GM23338 (cell line): ENCODE measurements at regions not wholly inside any gene's neighbourhood (a gene's known extent, or its start where the extent isn't known, plus 50 kb on each side); places are given as distances from the start of the nearest gene placed in this dataset.

Experiments used
- ATAC-seq: fragments of 200-7000 bp; cut with Tn5 transposase; 3 replicates; pipeline ENCODE4 v1.9.1; 2020
- DNase-seq: peaks from one replicate; pipeline ENCODE4 v3.0.0-alpha.2; 2015; ENCODE audit warnings: low spot score
- H2AFZ ChIP-seq: fragments of 200-600 bp; sonication (generic); 2 replicates; pipeline ENCODE4 v1.8.0; 2016; ENCODE audit warnings: antibody characterized with exemption, mild to moderate bottlenecking, moderate library complexity
- H3F3A ChIP-seq: fragments of 200-600 bp; sonication (generic); replicated peaks from 2 replicates; pipeline ENCODE4 v1.8.0; 2017; ENCODE audit warnings: antibody characterized with exemption, mixed run types, low read depth
- H3K27ac ChIP-seq: fragments of 200-600 bp; sonication (generic); 2 replicates; pipeline ENCODE4 v1.6.1; 2016; ENCODE audit warnings: low read depth
- H3K27me3 ChIP-seq: fragments of 200-600 bp; sonication (generic); 2 replicates; pipeline ENCODE4 v1.8.0; 2016; ENCODE audit warnings: mild to moderate bottlenecking, mixed run types, moderate library complexity; ENCODE audit not compliant: insufficient read depth
- H3K36me3 ChIP-seq: fragments of 200-600 bp; sonication (generic); 2 replicates; pipeline ENCODE4 v1.8.0; 2016; ENCODE audit warnings: mild to moderate bottlenecking; ENCODE audit not compliant: insufficient read depth
- H3K4me1 ChIP-seq: fragments of 200-600 bp; sonication (generic); 2 replicates; pipeline ENCODE4 v1.8.0; 2016; ENCODE audit warnings: mild to moderate bottlenecking, moderate library complexity; ENCODE audit not compliant: insufficient read depth
- H3K4me2 ChIP-seq: fragments of 200-600 bp; sonication (generic); 2 replicates; pipeline ENCODE4 v1.7.1; 2017; ENCODE audit warnings: mixed run types
- H3K4me3 ChIP-seq: fragments of 200-600 bp; sonication (generic); 2 replicates; pipeline ENCODE4 v1.6.1; 2016; ENCODE audit warnings: mixed run types
- H3K79me2 ChIP-seq: fragments of 200-600 bp; sonication (generic); replicated peaks from 2 replicates; pipeline ENCODE4 v1.8.0; 2017; ENCODE audit warnings: mild to moderate bottlenecking; ENCODE audit not compliant: insufficient read depth
- H3K9me2 ChIP-seq: fragments of 200-600 bp; sonication (generic); 2 replicates; pipeline ENCODE4 v1.8.0; 2017; ENCODE audit not compliant: insufficient read depth
- H4K20me1 ChIP-seq: fragments of 200-600 bp; sonication (generic); replicated peaks from 2 replicates; pipeline ENCODE4 v1.8.0; 2017; ENCODE audit warnings: mild to moderate bottlenecking; ENCODE audit not compliant: insufficient read depth
- H3K27ac Mint-ChIP-seq: 2 replicates; pipeline ENCODE4 v1.8.0; 2020; ENCODE audit warnings: inconsistent platforms, mild to moderate bottlenecking, moderate library complexity, mixed read lengths
- H3K27me3 Mint-ChIP-seq: 3 replicates; pipeline ENCODE4 v1.8.0; 2022; ENCODE audit warnings: low read depth, mild to moderate bottlenecking, moderate library complexity, mixed read lengths, inconsistent platforms; ENCODE audit not compliant: insufficient read depth, poor library complexity
- H3K36me3 Mint-ChIP-seq: 3 replicates; pipeline ENCODE4 v1.8.0; 2021; ENCODE audit warnings: low read depth, mild to moderate bottlenecking, inconsistent platforms, moderate library complexity, mixed read lengths
- H3K4me1 Mint-ChIP-seq: 3 replicates; pipeline ENCODE4 v1.8.0; 2020; ENCODE audit warnings: mild to moderate bottlenecking, inconsistent platforms, mixed read lengths
- H3K4me3 Mint-ChIP-seq: 3 replicates; pipeline ENCODE4 v1.8.0; 2021; ENCODE audit warnings: moderate library complexity, mild to moderate bottlenecking, inconsistent platforms, mixed read lengths
- H3K9me3 Mint-ChIP-seq: 3 replicates; pipeline ENCODE4 v1.8.0; 2020; ENCODE audit warnings: moderate library complexity, mild to moderate bottlenecking, inconsistent platforms, mixed read lengths
- CREB1 ChIP-seq: fragments of 250-450 bp; sonication (Bioruptor Pico); IDR thresholded peaks from 2 replicates; pipeline ENCODE4 v1.5.0; 2020; ENCODE audit warnings: low read depth, mild to moderate bottlenecking, moderate library complexity
- EZH2 ChIP-seq: fragments of 200-600 bp; sonication (generic); IDR thresholded peaks from one replicate; pipeline ENCODE4 v1.8.0; 2017; ENCODE audit warnings: antibody characterized with exemption, mild to moderate bottlenecking, low read depth; ENCODE audit not compliant: unreplicated experiment
- EZH2phosphoT487 ChIP-seq: fragments of 200-600 bp; sonication (generic); IDR thresholded peaks from one replicate; pipeline ENCODE4 v1.8.1; 2018; ENCODE audit warnings: antibody characterized with exemption; ENCODE audit not compliant: unreplicated experiment
- JUNB ChIP-seq: IDR thresholded peaks from one replicate; pipeline ENCODE4 v1.6.1; 2016; ENCODE audit warnings: antibody characterized with exemption; ENCODE audit not compliant: unreplicated experiment
- NANOG ChIP-seq: IDR thresholded peaks from 2 replicates; pipeline ENCODE4 v1.6.1; 2016; ENCODE audit warnings: antibody characterized with exemption, borderline replicate concordance
- POLR2AphosphoS5 ChIP-seq: IDR thresholded peaks from 2 replicates; pipeline ENCODE4 v1.6.1; 2016; ENCODE audit warnings: antibody characterized with exemption, low read depth
- STAT1 ChIP-seq: IDR thresholded peaks from one replicate; pipeline ENCODE4 v1.6.1; 2016; ENCODE audit warnings: antibody characterized with exemption; ENCODE audit not compliant: unreplicated experiment
- ZNF114 ChIP-seq: fragments of 250-450 bp; sonication (Bioruptor Pico); IDR thresholded peaks from 2 replicates; pipeline ENCODE4 v1.5.0; 2020; ENCODE audit warnings: mild to moderate bottlenecking, moderate library complexity
- ZNF331 ChIP-seq: fragments of 250-450 bp; sonication (Bioruptor Pico); IDR thresholded peaks from 2 replicates; pipeline ENCODE4 v1.5.0; 2020; ENCODE audit warnings: low read depth, mild to moderate bottlenecking, moderate library complexity
- TF ChIP-seq, protein P1 (sequence below): fragments of 250-450 bp; sonication (Bioruptor Pico); IDR thresholded peaks from 2 replicates; pipeline ENCODE4 v1.5.0; 2020; ENCODE audit warnings: mild to moderate bottlenecking, moderate library complexity
- TF ChIP-seq, protein P2 (sequence below): IDR thresholded peaks from 2 replicates; pipeline ENCODE4 v1.6.1; 2016; ENCODE audit warnings: antibody characterized with exemption
- TF ChIP-seq, protein P3 (sequence below), 2 experiments: fragments of 200-600 bp in 1 of 2; sonication (generic) in 1 of 2; conservative IDR thresholded peaks; 2 replicates each; pipeline versions ENCODE4 v1.5.1 to v1.6.1; 2016 to 2017; ENCODE audit warnings: antibody characterized with exemption in 2 of 2, low read depth in 2 of 2, mild to moderate bottlenecking in 2 of 2, moderate library complexity in 1 of 2
- TF ChIP-seq, protein P4 (sequence below): IDR thresholded peaks from one replicate; pipeline ENCODE4 v1.6.1; 2018; ENCODE audit warnings: antibody characterized with exemption; ENCODE audit not compliant: unreplicated experiment

DNA sequence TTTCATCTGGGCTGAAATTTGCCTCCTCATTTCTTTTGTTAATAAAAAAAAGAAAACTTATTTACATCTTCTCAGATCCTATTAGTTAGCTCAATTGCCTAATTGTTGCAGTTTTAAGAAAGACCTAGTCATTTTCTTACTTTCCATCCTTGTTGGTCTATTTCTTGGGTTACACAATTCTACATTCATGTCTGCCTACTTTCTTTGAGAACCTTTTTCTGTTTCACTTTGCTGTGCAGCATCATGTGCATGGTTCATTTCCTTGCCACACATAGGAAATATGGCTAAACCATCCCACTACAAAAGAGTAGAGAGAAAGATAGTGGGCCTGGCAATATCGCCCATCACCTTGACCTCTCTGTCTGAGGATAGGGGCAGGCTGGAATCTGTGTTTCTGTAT, 780.7 kb upstream of the FANCL start:
- no peak overlapping the region for H3K4me2 ChIP-seq
- H4K20me1 ChIP-seq = no peaks in the 10 kb centered on the region
- H3F3A ChIP-seq = no peaks in the 10 kb centered on the region
- Mint-ChIP-seq H3K4me1 (peaks cover 3% of the 10 kb centered on the region; the same call in 2 of the 3 replicates), H3K36me3 (no peaks in the 10 kb centered on the region), H3K4me3 (no peak overlapping the region), H3K9me3 (no peaks in the 10 kb centered on the region), H3K27ac (no peak overlapping the region), H3K27me3 (no peaks in the 10 kb centered on the region)
- no peak for DNase-seq
- H3K27me3 ChIP-seq = no peaks in the 10 kb centered on the region
- no peak overlapping the region for H3K27ac ChIP-seq
- no peaks in the 10 kb centered on the region for H3K79me2 ChIP-seq
- ATAC-seq = no peak
- TF ChIP-seq, protein P1, sequence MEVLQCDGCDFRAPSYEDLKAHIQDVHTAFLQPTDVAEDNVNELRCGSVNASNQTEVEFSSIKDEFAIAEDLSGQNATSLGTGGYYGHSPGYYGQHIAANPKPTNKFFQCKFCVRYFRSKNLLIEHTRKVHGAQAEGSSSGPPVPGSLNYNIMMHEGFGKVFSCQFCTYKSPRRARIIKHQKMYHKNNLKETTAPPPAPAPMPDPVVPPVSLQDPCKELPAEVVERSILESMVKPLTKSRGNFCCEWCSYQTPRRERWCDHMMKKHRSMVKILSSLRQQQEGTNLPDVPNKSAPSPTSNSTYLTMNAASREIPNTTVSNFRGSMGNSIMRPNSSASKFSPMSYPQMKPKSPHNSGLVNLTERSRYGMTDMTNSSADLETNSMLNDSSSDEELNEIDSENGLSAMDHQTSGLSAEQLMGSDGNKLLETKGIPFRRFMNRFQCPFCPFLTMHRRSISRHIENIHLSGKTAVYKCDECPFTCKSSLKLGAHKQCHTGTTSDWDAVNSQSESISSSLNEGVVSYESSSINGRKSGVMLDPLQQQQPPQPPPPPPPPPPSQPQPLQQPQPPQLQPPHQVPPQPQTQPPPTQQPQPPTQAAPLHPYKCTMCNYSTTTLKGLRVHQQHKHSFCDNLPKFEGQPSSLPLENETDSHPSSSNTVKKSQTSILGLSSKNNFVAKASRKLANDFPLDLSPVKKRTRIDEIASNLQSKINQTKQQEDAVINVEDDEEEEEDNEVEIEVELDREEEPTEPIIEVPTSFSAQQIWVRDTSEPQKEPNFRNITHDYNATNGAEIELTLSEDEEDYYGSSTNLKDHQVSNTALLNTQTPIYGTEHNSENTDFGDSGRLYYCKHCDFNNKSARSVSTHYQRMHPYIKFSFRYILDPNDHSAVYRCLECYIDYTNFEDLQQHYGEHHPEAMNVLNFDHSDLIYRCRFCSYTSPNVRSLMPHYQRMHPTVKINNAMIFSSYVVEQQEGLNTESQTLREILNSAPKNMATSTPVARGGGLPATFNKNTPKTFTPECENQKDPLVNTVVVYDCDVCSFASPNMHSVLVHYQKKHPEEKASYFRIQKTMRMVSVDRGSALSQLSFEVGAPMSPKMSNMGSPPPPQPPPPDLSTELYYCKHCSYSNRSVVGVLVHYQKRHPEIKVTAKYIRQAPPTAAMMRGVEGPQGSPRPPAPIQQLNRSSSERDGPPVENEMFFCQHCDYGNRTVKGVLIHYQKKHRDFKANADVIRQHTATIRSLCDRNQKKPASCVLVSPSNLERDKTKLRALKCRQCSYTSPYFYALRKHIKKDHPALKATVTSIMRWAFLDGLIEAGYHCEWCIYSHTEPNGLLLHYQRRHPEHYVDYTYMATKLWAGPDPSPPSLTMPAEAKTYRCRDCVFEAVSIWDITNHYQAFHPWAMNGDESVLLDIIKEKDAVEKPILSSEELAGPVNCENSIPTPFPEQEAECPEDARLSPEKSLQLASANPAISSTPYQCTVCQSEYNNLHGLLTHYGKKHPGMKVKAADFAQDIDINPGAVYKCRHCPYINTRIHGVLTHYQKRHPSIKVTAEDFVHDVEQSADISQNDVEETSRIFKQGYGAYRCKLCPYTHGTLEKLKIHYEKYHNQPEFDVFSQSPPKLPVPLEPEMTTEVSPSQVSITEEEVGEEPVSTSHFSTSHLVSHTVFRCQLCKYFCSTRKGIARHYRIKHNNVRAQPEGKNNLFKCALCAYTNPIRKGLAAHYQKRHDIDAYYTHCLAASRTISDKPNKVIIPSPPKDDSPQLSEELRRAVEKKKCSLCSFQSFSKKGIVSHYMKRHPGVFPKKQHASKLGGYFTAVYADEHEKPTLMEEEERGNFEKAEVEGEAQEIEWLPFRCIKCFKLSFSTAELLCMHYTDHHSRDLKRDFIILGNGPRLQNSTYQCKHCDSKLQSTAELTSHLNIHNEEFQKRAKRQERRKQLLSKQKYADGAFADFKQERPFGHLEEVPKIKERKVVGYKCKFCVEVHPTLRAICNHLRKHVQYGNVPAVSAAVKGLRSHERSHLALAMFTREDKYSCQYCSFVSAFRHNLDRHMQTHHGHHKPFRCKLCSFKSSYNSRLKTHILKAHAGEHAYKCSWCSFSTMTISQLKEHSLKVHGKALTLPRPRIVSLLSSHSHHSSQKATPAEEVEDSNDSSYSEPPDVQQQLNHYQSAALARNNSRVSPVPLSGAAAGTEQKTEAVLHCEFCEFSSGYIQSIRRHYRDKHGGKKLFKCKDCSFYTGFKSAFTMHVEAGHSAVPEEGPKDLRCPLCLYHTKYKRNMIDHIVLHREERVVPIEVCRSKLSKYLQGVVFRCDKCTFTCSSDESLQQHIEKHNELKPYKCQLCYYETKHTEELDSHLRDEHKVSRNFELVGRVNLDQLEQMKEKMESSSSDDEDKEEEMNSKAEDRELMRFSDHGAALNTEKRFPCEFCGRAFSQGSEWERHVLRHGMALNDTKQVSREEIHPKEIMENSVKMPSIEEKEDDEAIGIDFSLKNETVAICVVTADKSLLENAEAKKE (CRISPR knock-in tag) = no peak
- TF ChIP-seq, protein P2, sequence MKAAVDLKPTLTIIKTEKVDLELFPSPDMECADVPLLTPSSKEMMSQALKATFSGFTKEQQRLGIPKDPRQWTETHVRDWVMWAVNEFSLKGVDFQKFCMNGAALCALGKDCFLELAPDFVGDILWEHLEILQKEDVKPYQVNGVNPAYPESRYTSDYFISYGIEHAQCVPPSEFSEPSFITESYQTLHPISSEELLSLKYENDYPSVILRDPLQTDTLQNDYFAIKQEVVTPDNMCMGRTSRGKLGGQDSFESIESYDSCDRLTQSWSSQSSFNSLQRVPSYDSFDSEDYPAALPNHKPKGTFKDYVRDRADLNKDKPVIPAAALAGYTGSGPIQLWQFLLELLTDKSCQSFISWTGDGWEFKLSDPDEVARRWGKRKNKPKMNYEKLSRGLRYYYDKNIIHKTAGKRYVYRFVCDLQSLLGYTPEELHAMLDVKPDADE = no peak
- TF ChIP-seq, protein P3, sequence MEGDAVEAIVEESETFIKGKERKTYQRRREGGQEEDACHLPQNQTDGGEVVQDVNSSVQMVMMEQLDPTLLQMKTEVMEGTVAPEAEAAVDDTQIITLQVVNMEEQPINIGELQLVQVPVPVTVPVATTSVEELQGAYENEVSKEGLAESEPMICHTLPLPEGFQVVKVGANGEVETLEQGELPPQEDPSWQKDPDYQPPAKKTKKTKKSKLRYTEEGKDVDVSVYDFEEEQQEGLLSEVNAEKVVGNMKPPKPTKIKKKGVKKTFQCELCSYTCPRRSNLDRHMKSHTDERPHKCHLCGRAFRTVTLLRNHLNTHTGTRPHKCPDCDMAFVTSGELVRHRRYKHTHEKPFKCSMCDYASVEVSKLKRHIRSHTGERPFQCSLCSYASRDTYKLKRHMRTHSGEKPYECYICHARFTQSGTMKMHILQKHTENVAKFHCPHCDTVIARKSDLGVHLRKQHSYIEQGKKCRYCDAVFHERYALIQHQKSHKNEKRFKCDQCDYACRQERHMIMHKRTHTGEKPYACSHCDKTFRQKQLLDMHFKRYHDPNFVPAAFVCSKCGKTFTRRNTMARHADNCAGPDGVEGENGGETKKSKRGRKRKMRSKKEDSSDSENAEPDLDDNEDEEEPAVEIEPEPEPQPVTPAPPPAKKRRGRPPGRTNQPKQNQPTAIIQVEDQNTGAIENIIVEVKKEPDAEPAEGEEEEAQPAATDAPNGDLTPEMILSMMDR (conservative IDR thresholded peaks at IDR 0.05; ENCODE audit: low read depth in 2 of 2) = no peak
- TF ChIP-seq ZNF114 (CRISPR knock-in tag) = no peak
- no peak for TF ChIP-seq EZH2
- TF ChIP-seq, protein P4, sequence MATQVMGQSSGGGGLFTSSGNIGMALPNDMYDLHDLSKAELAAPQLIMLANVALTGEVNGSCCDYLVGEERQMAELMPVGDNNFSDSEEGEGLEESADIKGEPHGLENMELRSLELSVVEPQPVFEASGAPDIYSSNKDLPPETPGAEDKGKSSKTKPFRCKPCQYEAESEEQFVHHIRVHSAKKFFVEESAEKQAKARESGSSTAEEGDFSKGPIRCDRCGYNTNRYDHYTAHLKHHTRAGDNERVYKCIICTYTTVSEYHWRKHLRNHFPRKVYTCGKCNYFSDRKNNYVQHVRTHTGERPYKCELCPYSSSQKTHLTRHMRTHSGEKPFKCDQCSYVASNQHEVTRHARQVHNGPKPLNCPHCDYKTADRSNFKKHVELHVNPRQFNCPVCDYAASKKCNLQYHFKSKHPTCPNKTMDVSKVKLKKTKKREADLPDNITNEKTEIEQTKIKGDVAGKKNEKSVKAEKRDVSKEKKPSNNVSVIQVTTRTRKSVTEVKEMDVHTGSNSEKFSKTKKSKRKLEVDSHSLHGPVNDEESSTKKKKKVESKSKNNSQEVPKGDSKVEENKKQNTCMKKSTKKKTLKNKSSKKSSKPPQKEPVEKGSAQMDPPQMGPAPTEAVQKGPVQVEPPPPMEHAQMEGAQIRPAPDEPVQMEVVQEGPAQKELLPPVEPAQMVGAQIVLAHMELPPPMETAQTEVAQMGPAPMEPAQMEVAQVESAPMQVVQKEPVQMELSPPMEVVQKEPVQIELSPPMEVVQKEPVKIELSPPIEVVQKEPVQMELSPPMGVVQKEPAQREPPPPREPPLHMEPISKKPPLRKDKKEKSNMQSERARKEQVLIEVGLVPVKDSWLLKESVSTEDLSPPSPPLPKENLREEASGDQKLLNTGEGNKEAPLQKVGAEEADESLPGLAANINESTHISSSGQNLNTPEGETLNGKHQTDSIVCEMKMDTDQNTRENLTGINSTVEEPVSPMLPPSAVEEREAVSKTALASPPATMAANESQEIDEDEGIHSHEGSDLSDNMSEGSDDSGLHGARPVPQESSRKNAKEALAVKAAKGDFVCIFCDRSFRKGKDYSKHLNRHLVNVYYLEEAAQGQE = no peak
- TF ChIP-seq ZNF331 (CRISPR knock-in tag) = no peak
- TF ChIP-seq EZH2phosphoT487 = no peak
- TF ChIP-seq CREB1 (CRISPR knock-in tag) = no peak
- TF ChIP-seq NANOG = no peak
- no peak for TF ChIP-seq POLR2AphosphoS5
- TF ChIP-seq STAT1 = no peak
- no peak for TF ChIP-seq JUNB
- no peaks in the 10 kb centered on the region for H3K36me3 ChIP-seq
- no peaks in the 10 kb centered on the region for H3K9me2 ChIP-seq
- H3K4me1 ChIP-seq = no peaks in the 10 kb centered on the region
- no peak overlapping the region for H3K4me3 ChIP-seq
- no peak overlapping the region for H2AFZ ChIP-seq
